GM12872 (cell line): ENCODE measurements at regions not wholly inside any gene's neighbourhood (a gene's known extent, or its start where the extent isn't known, plus 50 kb on each side); places are given as distances from the start of the nearest gene placed in this dataset.

Experiments
- TF ChIP-seq, protein P1 (sequence below): IDR thresholded peaks from 3 replicates; pipeline ENCODE4 v1.5.1; 2011; ENCODE audit warnings: low read depth, mild to moderate bottlenecking, low read length, moderate library complexity; ENCODE audit not compliant: insufficient read depth

DNA sequence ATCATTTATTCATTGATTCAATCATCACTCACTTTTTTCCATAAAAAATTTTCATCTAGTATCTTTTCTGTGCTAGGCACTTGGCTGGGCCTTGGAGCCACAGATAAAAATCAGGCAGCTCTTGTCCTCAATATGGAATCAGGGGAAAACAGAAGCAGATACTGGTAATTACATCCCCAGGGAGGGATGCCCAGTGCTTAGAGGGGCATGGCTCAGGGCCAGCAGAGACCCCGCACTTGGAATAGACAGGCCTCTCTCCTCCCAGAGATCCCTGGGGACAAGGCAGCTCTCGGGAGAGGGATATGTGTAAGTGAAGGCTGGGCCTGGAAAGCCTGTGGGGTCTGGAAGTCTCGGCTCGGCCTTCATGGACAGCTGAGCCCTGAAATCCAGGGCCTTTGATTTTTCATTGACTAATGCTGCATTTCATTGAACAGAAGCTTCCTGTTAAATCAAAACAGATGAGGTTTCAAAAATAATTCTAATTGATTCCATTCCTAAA, 180.4 kb downstream of the FOXD2 start:
- TF ChIP-seq, protein P1, sequence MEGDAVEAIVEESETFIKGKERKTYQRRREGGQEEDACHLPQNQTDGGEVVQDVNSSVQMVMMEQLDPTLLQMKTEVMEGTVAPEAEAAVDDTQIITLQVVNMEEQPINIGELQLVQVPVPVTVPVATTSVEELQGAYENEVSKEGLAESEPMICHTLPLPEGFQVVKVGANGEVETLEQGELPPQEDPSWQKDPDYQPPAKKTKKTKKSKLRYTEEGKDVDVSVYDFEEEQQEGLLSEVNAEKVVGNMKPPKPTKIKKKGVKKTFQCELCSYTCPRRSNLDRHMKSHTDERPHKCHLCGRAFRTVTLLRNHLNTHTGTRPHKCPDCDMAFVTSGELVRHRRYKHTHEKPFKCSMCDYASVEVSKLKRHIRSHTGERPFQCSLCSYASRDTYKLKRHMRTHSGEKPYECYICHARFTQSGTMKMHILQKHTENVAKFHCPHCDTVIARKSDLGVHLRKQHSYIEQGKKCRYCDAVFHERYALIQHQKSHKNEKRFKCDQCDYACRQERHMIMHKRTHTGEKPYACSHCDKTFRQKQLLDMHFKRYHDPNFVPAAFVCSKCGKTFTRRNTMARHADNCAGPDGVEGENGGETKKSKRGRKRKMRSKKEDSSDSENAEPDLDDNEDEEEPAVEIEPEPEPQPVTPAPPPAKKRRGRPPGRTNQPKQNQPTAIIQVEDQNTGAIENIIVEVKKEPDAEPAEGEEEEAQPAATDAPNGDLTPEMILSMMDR, result no peak

DNA sequence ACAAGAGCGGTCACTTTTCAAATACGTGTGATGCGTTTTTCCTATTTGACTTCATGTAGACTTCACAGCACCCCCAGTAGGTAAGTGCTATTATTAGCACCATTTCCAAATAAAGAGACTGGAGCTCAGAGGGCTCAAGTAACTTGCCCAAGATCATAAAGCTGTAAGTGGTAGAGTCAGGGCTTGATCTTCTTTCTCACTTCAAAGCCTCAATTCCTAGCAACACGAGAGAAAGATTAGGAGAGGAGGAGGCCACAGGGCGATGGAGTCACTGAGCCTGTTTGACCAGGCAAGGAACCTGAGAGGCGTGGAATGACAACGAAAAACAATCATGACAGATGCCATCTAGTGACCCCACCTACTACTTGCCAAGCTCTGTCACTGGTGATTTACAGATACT, 181.0 kb downstream of the FOXD2 start:
- TF ChIP-seq, protein P1, result no peak

DNA sequence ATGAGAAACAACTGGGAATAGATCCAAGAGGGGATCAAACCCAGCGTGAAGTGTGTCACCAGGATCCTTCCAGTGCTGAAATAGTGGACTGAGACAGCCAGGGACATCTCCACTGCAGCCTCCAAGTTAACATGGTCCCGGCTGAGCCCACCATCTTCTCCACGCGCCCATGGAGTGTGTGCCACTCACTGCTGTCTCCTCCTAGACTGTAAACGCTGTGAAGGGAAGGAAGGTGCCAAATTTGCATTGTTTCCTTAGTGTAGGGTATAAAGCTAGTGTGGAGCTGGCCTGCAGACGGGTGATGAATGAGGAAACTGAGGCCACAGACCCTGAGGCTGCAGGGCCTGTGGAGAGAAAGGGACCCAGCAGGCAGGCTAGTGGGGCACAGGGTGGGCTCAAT, 183.6 kb downstream of the FOXD2 start:
- TF ChIP-seq, protein P1, result no peak

DNA sequence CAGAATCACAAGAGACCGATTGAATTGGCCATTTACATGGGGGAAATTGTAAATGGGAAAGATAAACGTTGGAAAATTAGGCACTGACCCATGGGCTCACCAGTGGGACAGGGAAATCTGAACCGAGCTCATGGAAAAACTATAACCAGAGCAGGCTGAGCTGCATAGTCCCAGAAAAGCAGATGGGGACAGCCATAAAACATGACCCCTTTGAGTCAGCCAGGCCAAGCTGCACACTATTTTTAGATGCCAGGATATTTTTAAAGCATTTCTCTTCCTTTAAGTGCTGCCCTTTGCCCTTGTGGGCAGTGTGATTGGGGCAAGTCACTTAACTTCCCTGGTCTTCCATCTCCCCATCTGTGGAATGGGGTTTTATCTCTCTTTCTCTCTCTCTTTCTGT, 184.1 kb downstream of the FOXD2 start:
- TF ChIP-seq, protein P1, result no peak

DNA sequence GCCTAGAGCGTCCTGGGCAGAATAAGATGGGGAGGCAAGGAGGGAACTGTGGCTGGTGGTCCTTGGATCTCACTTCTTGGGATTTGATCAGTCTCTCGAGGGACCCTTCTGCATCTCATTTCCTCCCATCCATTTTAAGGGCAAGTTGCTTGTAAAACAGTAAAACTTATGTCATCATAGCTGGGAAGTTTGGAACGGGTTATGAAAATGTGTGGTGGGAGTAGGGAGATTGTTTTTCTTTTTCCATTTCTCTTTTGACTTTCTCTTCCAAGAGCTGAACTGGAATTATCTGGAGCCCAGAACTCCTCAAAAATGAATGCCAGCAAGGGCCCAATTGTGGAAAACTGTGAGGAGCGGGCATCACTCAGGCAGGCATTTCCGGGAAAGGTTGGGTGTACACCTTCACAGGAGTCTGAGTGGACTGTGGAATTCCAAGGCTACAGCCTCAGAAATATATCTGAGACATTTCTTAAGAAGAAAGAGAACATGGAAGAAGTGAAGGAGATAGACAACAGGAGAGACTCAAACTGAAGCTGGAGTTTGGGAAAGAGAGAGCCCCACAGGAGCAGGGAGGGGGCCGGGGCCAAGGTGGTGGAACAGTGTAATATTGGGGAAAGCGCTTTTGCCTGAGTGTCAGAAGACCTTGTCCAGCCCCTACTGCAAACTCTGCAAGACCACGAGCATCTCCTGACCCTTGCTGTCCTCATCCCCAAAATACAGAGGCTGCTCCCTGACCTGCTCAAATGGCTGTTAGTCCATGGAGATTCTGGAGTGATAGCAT, 185.1 kb downstream of the FOXD2 start:
- TF ChIP-seq, protein P1, result no peak

DNA sequence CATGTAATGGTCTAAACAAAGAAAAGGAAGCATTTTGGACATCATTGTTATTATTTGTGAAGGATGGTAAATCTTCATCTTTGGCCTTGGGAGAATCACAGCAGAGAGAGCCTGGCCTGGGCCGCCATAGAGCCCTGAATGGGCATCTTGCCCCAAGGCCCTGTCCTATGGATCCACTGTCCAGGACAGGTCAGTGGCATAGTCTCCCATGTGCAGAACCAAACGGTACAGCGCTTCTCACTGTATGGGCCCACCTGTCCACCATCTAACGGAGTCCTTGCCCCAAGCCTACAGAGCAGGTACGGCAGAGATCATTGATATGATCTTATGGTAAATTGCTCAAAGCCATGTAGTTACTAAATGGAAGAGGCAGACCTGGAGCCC, 185.7 kb downstream of the FOXD2 start:
- TF ChIP-seq, protein P1, result no peak

DNA sequence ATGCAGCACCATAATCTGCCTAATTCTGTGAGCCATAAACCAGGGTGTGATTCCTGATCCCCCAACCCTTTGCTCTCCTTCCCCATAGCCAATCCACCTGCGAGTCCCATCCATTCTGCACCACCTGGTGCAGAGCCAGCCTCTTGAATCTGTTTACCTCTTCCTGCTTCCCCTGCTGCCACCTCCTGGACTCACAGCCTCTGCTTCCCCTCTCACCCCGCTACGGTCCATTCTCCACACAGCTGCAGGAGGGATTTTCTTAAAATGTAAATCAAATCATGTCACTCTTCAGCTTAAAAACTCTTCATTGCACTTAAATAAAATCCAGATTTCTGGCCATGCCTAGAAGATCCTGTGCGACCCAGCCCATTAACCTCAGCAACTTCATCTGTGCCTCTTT, 186.7 kb downstream of the FOXD2 start:
- TF ChIP-seq, protein P1, result 0 out of 3 replicates have a peak, but pooled peaks have one; percentile 9
